ENCODE measurements at regions not wholly inside any gene's neighbourhood (a gene's known extent, or its start where the extent isn't known, plus 50 kb on each side); places are given as distances from the start of the nearest gene placed in this dataset.

GRCh38 chr17:68143425-68143824, 104.4 kb upstream of the AMZ2 start:
- TF ChIP-seq, protein P1, sequence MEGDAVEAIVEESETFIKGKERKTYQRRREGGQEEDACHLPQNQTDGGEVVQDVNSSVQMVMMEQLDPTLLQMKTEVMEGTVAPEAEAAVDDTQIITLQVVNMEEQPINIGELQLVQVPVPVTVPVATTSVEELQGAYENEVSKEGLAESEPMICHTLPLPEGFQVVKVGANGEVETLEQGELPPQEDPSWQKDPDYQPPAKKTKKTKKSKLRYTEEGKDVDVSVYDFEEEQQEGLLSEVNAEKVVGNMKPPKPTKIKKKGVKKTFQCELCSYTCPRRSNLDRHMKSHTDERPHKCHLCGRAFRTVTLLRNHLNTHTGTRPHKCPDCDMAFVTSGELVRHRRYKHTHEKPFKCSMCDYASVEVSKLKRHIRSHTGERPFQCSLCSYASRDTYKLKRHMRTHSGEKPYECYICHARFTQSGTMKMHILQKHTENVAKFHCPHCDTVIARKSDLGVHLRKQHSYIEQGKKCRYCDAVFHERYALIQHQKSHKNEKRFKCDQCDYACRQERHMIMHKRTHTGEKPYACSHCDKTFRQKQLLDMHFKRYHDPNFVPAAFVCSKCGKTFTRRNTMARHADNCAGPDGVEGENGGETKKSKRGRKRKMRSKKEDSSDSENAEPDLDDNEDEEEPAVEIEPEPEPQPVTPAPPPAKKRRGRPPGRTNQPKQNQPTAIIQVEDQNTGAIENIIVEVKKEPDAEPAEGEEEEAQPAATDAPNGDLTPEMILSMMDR (IDR thresholded peaks at IDR 0.05): no peak
- TF ChIP-seq POLR2AphosphoS5 (IDR thresholded peaks at IDR 0.05): no peak
- no peak for TF ChIP-seq POLR2A (IDR thresholded peaks at IDR 0.05)
- no peak for TF ChIP-seq EP300 (IDR thresholded peaks at IDR 0.05; ENCODE audit: low read depth)
